ENCODE measurements at regions not wholly inside any gene's neighbourhood (a gene's known extent, or its start where the extent isn't known, plus 50 kb on each side); places are given as distances from the start of the nearest gene placed in this dataset.
"Not testable (repeated sequence)": the region's sequence is repeated elsewhere in the genome, so short reads cannot be mapped to it uniquely, and the experiment has no call there.

- no peak for DNase-seq
Measured at GRCh38 chr5:108587821-108588220, 159.9 kb upstream of the FER start.

GRCh38 chr5:108581026-108581425 is 166.7 kb upstream of the FER start:
- no peak for DNase-seq

DNA sequence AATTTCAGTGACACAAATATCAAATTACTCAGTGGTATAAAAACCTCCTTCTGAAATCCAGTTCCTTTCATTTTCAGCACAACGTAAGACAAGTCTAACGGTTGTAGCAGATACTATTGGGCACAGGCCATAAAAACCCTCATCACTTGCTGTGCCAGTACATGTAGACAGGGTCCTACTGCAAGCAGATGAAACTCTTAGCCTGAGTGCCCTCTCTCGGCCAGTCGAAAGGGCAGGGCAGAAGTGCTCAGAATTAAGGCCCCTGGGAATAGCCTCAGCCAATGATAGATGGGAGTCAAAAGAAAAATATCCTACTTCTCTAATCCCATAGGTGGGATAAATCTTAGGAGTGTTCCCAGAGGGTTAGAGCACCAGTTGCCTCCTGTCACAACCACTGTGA is 168.5 kb upstream of the FER start:
- DNase-seq: no peak

- DNase-seq: no peak
Measured at GRCh38 chr5:108578791-108579190, 168.9 kb upstream of the FER start.

- no peak for DNase-seq
Measured at GRCh38 chr5:108567429-108567828, 180.3 kb upstream of the FER start.

DNA sequence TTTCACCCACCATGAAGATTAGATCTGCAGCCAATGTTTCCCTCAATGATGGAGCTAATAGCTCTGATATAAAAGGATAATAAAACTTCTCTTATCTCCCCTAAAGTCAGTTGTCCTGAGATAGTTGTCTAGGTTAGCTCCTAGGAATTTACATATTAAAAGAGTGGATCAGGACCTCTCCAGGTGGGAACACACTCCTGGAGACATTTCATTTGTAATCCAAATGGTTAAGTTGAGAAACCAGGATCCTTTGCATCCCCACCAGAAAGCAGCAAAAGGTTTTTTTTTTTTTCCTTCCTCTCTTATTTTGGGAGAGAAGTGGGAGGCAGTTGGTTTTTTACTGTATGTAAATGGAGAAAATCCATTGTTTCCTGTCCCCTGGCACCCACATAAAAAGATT is 182.5 kb upstream of the FBXL17 start:
- DNase-seq: no peak

- DNase-seq: no peak
Measured at GRCh38 chr5:108562205-108562454, 180.2 kb upstream of the FBXL17 start.

GRCh38 chr5:108561416-108562204 is 179.7 kb upstream of the FBXL17 start:
- DNase-seq: no peak

GRCh38 chr5:108560581-108560980 is 178.7 kb upstream of the FBXL17 start:
- no peak for DNase-seq

GRCh38 chr5:108560166-108560565 is 178.3 kb upstream of the FBXL17 start:
- no peak for DNase-seq

GRCh38 chr5:108558840-108559239 is 176.9 kb upstream of the FBXL17 start:
- DNase-seq: not testable (repeated sequence)

DNA sequence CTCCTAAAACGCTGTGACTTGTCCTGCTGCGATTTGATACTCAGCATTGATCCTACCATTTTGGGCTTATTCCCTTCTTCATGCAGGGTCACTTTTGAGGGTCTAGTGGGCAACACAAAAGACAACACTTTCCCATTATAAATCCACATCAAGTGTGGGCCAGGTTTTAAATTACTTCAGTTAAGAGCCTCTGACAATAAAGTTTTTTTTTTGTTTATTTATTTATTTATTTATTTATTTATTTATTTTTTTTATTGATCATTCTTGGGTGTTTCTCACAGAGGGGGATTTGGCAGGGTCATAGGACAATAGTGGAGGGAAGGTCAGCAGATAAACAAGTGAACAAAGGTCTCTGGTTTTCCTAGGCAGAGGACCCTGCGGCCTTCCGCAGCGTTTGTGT is 176.2 kb upstream of the FBXL17 start:
- not testable (repeated sequence) for DNase-seq

GRCh38 chr5:108557686-108558085 is 175.8 kb upstream of the FBXL17 start:
- DNase-seq: no peak

DNA sequence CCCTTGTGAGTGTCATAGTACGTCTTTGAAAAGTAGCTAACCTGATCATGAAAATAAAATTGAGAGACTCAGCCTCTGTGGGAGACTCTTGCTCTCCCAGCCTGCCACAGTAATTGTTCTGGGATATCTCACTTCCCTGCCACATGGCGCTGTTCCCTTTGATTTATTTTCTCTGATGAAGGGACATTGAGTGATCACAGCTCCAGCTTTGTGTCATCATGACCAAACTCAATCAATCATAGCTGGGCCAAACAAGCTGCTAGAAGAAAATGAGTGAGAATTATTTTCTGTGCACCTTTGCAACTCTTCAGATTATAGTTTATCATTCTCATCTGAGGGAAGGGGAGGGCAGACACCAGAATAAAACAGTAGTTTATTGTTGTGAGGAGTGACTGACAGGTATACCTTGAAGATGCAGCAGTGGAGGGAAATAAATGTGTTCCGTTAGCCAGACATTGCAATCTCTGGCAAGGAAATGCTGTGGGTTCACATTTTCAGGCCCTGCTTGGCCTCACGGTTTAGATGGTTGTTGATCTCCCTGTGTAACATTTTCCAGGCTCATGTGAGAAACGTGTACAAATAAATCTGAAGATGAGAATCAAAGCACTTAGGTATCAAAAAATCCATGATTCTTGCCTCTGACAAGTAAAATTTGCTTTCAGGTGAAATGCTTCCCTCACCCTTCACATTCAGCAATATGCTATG is 174.7 kb upstream of the FBXL17 start:
- DNase-seq: no peak

DNA sequence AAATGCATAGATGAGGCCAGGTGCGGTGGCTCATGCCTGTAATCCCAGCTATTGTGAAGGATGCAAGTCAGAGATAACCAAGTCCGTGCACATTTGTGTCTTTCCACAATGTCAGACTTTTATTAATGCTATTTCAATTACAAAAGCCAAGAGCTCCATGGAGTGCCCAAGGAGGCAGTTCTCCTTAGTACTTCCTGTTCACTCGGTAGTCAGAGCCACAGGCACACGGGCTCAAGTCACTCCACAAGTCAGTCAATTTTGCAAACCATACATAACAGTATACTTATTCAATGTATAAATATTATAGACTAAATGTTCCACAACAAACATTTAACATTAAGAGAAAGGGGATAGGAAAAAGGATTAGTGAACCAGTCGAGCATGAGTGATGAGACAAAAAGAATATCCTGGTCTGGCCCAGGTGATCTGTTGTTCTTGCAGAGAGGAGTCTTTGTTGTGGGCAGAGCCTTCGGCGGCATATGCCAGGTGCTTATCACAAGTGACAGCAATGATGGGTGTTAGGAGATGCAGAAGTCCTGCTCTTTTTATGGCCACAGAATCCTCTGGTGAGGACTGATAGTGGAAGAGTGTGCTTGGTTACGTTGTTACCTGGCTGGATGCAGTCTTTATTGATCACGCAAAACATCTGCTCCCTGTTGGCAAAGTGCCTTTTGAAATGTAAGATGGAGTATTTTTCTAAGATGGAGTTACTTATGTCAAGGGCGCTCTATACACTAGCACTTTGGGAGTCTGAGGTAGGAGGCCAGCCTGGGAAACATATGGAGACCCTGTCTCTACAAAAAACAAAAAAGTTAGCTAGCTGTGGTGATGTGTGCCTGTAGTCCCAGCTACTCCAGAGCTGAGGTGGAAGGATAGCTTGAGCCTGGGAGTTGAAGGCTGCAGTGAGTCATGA is 167.0 kb upstream of the FBXL17 start:
- no peak for DNase-seq

- no peak for DNase-seq
Measured at GRCh38 chr5:108546939-108547338, 165.0 kb upstream of the FBXL17 start.

GRCh38 chr5:108545301-108545700 is 163.4 kb upstream of the FBXL17 start:
- no peak for DNase-seq

DNA sequence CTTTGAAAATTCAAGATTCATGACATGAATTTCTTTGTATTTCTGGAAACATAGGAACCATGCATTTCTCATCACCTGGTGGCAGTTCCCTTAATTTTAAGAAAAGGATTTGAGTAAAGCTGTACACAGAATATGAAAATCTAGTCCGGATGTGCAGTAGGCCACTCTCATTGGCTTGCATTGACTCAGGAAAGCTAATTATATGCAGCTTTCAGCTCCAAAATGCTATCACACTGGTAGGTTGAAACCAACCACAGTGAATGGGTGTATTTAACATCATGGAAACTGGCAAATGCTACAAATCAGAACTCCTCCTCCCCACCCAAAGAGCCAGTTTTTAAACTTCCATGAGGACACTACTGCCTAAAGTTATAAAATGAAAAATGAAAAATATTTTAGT is 161.6 kb upstream of the FBXL17 start:
- DNase-seq: no peak

DNA sequence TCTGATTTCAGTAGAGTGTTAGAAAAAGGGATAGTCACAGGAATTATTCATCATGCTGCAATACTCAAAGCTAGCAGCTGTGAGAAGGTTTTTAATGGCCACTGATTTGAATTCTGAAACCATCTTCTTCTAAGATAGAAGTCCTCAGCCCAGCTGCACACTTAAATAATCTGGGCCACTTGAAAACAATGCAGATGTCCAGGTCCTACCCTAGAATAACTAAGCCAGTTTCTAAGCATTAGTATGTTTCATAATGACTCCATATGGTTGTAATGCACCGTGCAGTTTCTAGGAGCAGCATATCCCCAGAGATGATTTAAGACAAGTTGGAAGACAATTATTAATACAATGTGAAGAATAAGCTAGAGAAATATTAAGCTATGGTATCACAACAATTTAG is 159.9 kb upstream of the FBXL17 start:
- no peak for DNase-seq

DNA sequence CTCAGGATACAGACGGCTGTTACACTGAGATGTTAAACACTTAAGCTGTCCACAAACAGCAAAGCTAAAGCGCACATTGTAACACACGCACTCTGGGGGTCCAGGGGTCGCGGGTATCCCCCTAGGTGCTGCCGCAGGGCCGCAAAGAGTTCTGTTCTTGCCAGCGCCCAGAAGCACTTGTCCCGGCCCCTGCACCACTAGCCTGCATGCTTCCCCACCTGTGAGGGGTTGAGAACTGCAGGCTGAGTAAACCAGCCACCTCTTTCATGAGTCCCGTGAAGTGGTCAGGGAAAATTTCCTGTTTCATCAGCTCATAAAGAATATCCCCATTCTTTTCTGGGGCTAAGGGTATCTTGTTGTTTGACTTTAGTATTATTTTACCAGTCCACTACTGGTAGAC is 154.4 kb upstream of the FBXL17 start:
- no peak for DNase-seq

- not testable (repeated sequence) for DNase-seq
Measured at GRCh38 chr5:108532129-108532445, 150.2 kb upstream of the FBXL17 start.

DNA sequence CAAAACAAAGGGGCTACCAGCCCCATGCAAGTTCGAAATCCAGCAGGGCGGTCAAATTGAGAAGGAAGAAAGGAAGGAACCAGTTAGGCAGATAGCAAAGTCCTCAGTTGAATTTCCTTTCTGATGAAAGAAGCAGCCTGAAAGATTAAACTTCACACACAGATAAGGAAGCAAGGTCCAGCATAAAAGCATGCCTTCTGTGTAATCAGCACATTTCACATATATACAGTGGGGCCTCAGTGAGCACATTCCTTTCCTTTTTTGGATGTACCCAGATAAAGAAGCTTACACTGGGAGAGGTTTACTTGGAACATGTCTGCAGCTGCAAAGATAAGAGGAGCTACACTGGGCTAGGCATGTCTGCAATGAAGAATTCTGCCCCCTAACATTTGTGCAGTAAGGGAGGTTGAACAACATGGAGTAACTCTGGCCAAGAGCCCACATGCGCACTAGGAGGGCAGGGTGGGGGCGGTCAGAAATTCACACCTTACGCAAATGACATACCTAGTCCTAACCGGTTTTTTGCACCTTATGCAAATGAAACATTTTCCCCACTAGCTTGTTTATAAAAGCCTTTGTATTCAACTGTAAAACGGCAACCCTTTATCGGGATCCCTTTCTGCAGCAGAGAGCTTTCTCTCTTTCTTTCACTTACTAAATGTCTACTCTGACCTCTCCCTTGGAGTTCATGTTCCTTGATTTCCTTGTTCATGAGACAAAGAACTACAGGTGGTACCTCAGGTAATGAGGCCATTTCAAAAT is 149.7 kb upstream of the FBXL17 start:
- no peak for DNase-seq

GRCh38 chr5:108530706-108531105 is 148.8 kb upstream of the FBXL17 start:
- no peak for DNase-seq
